H1 (cell line): ENCODE measurements at regions not wholly inside any gene's neighbourhood (a gene's known extent, or its start where the extent isn't known, plus 50 kb on each side); places are given as distances from the start of the nearest gene placed in this dataset.

Source experiments
- CREB1 ChIP-seq: IDR thresholded peaks from 2 replicates; pipeline ENCODE4 v1.6.1; 2012; ENCODE audit warnings: inconsistent platforms
- CTCF ChIP-seq, 3 experiments: IDR thresholded peaks; 1 replicate in 2 of 3; 2 replicates in 1 of 3; pipeline versions ENCODE4 v1.5.1 to v1.6.1; 2011; ENCODE audit warnings: low read length in 3 of 3, mild to moderate bottlenecking in 3 of 3, inconsistent platforms in 2 of 3, low read depth in 1 of 3, moderate library complexity in 1 of 3; ENCODE audit not compliant: insufficient read depth in 1 of 3; ENCODE audit errors: control extremely low read depth in 1 of 3
- EZH2 ChIP-seq: fragments of 200-600 bp; sonication (generic); IDR thresholded peaks from 2 replicates; pipeline ENCODE4 v1.7.1; 2012; ENCODE audit warnings: low read depth, mild to moderate bottlenecking, moderate library complexity, low read length, inconsistent platforms; ENCODE audit not compliant: severe bottlenecking
- MAFK ChIP-seq: IDR thresholded peaks from 2 replicates; pipeline ENCODE4 v1.6.1; 2012; ENCODE audit warnings: low read depth, mild to moderate bottlenecking, improper control_type of control experiment, low read length
- SIN3A ChIP-seq, 2 experiments: IDR thresholded peaks in 1 of 2; conservative IDR thresholded peaks in 1 of 2; 2 replicates each; pipeline ENCODE4 v1.6.1; 2011 to 2012; ENCODE audit warnings: low read length in 2 of 2, improper control_type of control experiment in 1 of 2, low read depth in 1 of 2, mild to moderate bottlenecking in 1 of 2
- SP1 ChIP-seq: IDR thresholded peaks from 2 replicates; pipeline ENCODE4 v1.6.1; 2011; ENCODE audit warnings: low read depth, low read length
- SUZ12 ChIP-seq: fragments of 200-600 bp; sonication (generic); IDR thresholded peaks from 2 replicates; pipeline ENCODE4 v1.6.1; 2012; ENCODE audit warnings: mild to moderate bottlenecking, inconsistent platforms, low read length, moderate library complexity, mixed read lengths
- TAF7 ChIP-seq: optimal IDR thresholded peaks from 2 replicates; pipeline ENCODE3; 2011; ENCODE audit warnings: low read depth, mild to moderate bottlenecking, inconsistent platforms, low read length, moderate library complexity, borderline replicate concordance

- no peak for TF ChIP-seq EZH2
- peak in 1 of 3 experiments; percentile 11; a peak in 1 of 4 replicates for TF ChIP-seq CTCF (IDR thresholded peaks at IDR 0.05; ENCODE audit: control extremely low read depth in 1 of 3, insufficient read depth in 1 of 3, low read depth in 1 of 3, low read length in 3 of 3)
- no peak for TF ChIP-seq MAFK
- no peak for TF ChIP-seq SIN3A (conservative IDR thresholded peaks at IDR 0.05 in 1 of 2, IDR thresholded peaks at IDR 0.05 in 1 of 2; ENCODE audit: low read depth in 1 of 2, low read length in 2 of 2)
- TF ChIP-seq CREB1 = no peak
- TF ChIP-seq SUZ12 = no peak
- TF ChIP-seq SP1 = no peak
- TF ChIP-seq TAF7 = no peak
Measured at GRCh38 chr20:24111858-24112257, 123.3 kb upstream of the GGTLC1 start.
